ENCODE measurements at regions not wholly inside any gene's neighbourhood (a gene's known extent, or its start where the extent isn't known, plus 50 kb on each side); places are given as distances from the start of the nearest gene placed in this dataset.

GRCh38 chr1:191929383-191929782 lies 228.9 kb upstream of the RGS18 start:
- TF ChIP-seq, protein P1, sequence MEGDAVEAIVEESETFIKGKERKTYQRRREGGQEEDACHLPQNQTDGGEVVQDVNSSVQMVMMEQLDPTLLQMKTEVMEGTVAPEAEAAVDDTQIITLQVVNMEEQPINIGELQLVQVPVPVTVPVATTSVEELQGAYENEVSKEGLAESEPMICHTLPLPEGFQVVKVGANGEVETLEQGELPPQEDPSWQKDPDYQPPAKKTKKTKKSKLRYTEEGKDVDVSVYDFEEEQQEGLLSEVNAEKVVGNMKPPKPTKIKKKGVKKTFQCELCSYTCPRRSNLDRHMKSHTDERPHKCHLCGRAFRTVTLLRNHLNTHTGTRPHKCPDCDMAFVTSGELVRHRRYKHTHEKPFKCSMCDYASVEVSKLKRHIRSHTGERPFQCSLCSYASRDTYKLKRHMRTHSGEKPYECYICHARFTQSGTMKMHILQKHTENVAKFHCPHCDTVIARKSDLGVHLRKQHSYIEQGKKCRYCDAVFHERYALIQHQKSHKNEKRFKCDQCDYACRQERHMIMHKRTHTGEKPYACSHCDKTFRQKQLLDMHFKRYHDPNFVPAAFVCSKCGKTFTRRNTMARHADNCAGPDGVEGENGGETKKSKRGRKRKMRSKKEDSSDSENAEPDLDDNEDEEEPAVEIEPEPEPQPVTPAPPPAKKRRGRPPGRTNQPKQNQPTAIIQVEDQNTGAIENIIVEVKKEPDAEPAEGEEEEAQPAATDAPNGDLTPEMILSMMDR (IDR thresholded peaks at IDR 0.05) = no peak
- TF ChIP-seq POLR2A (IDR thresholded peaks at IDR 0.05) = no peak
